OCI-LY3 (cell line): ENCODE measurements at regions not wholly inside any gene's neighbourhood (a gene's known extent, or its start where the extent isn't known, plus 50 kb on each side); places are given as distances from the start of the nearest gene placed in this dataset.

Source experiments
- EZH2phosphoT487 ChIP-seq: fragments of 200-600 bp; shearing (Covaris generic); IDR thresholded peaks from 2 replicates; pipeline ENCODE4 v1.6.1; 2018; ENCODE audit warnings: antibody characterized with exemption, mixed run types, low read depth
- TF ChIP-seq, protein P1 (sequence below): fragments of 200-600, 300-600 bp; sonication (generic); IDR thresholded peaks from 2 replicates; pipeline ENCODE4 v1.5.1; 2014; ENCODE audit warnings: antibody characterized with exemption, low read length, low read depth

DNA sequence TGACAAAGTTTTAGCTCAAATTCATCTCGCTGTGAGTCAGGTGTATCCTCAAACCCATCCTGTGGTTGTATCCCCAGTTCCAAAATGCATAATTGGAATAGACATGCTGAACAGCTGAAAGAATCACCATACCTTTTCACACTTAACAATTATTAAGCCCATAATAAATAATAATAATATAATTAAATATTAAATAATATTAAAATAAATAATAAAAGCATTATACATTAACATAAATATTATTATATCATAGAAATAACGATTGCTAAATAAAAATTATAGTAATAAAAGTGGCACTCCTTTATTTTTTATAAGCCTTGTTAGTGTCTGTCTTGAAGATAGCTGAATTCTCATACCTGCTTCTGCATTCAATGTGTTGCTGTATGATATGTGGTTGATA, 257.5 kb upstream of the B3GALT2 start:
- TF ChIP-seq, protein P1, sequence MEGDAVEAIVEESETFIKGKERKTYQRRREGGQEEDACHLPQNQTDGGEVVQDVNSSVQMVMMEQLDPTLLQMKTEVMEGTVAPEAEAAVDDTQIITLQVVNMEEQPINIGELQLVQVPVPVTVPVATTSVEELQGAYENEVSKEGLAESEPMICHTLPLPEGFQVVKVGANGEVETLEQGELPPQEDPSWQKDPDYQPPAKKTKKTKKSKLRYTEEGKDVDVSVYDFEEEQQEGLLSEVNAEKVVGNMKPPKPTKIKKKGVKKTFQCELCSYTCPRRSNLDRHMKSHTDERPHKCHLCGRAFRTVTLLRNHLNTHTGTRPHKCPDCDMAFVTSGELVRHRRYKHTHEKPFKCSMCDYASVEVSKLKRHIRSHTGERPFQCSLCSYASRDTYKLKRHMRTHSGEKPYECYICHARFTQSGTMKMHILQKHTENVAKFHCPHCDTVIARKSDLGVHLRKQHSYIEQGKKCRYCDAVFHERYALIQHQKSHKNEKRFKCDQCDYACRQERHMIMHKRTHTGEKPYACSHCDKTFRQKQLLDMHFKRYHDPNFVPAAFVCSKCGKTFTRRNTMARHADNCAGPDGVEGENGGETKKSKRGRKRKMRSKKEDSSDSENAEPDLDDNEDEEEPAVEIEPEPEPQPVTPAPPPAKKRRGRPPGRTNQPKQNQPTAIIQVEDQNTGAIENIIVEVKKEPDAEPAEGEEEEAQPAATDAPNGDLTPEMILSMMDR = no peak
- TF ChIP-seq EZH2phosphoT487 = no peak
